HG03060 (cell line): ENCODE measurements at regions not wholly inside any gene's neighbourhood (a gene's known extent, or its start where the extent isn't known, plus 50 kb on each side); places are given as distances from the start of the nearest gene placed in this dataset.
"Not testable (repeated sequence)": the region's sequence is repeated elsewhere in the genome, so short reads cannot be mapped to it uniquely, and the experiment has no call there.

Experiments used
- ATAC-seq: cut with Tn5 transposase; IDR thresholded peaks from one replicate; pipeline ENCODE4 v1.9.1; 2021; ENCODE audit warnings: low read depth, moderate number of reproducible peaks; ENCODE audit not compliant: unreplicated experiment

DNA sequence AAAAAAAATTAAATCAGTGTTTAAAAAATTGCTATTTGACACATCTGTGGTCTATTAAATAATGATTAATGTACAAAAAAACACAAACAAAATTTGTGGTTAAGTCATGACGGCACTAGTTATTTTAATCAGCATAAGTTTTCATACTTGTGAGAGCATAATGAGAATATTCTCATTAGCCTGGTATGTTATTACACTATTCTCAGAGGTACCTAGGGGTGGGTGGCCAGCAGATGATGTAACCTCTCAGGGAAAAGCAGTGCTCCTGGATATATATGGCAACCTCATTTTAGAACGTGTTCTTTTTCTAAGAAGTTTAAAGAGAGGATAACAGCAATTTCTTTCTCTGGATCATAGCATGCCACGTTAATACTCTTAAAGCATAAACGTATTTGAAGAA lies 109.2 kb downstream of the GJA1 start:
- ATAC-seq: no peak

DNA sequence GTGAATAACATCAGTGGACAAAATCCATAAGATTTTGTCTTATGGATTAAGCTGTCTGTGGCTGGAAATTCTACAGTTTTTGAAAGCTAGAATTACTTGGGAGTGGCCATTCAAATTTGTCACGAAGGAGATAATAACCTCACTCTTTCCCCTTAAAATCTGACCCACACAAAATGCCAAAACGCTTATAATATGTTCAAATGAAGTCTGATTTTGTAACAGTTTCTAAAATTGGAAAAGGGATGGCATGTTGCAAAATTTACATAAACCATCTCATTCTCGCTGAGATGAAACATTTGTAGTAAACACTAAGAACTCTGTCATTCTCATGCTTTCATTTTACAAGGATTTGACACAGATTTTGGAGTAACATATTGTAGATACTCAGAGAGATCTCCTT lies 112.7 kb downstream of the GJA1 start:
- no peak for ATAC-seq

DNA sequence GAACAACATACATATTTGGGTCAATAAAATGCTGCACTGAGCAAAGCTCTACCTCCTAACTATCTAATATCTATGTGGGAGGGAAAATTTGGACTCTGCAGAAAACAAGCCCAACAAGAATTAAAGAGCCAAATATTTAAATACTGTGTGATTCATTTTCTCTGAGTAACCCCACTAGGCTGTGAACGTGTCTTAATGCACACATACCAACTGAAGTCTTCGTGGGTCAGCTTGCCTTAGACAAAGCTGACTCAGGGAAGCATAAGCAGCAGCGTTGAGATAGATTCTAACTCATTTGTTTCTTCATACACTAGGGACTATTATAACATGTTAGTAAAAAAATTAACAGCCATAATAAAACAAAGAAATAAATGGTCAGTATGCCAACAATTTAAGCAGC lies 114.3 kb downstream of the GJA1 start:
- ATAC-seq: no peak

DNA sequence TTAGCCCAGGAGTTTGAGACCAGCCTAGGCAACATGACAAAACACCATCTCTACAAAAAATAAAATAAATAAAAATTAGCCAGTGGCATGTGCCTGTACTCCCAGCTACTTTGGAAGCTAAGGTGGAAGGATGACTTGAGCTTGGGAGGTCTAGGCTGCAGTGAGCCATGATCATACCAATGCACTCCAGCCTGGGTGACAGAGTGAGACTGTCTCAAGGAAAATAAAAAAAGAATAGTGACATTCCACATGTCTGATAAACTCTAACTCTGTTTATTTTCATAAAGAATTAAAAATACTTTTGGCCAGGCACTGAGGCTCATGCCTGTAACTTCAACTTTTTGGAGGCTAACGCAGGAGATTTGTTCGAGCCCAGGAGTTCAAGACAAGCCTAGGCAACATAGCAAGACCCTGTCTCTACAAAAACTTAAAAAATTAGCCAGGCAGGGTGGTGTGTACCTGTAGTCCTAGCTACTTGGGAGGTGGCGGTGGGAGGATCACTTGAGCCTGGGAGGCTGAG lies 115.1 kb downstream of the GJA1 start:
- no peak for ATAC-seq

DNA sequence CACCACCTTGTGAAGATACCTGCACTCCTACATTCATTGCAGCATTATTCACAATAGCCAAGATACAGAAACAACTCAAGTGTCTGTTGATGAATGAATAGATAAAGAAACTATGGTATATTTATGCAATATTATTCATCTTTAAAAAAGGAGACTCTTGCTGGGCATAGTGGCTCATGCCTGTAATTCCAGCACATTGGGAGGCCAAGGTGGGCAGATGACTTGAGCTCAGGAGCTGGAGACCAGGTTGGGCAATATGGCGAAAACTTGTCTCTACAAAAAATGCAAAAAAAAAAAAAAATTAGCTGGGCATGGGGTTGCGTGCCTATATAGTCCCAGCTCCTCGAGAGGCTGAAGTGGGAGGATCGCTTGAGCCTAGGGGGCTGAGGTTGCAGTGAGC lies 119.8 kb downstream of the GJA1 start:
- no peak for ATAC-seq

DNA sequence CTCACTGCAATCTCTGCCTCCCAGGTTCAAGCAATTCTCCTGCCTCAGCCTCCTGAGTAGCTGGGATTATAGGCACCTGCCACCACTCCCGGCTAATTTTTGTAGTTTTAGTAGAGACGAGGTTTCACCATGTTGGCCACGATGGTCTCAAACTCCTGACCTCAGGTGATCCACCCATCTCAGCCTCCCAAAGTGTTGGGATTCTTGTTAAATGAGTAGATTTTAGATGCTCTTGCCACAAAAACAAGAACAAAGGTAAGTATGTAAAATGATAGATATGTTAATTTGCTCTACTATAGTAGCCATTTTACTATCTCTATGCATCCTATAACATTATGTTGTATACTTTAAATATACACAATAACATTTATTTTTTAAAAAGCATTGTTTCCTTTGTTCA lies 120.7 kb downstream of the GJA1 start:
- not testable (repeated sequence) for ATAC-seq

DNA sequence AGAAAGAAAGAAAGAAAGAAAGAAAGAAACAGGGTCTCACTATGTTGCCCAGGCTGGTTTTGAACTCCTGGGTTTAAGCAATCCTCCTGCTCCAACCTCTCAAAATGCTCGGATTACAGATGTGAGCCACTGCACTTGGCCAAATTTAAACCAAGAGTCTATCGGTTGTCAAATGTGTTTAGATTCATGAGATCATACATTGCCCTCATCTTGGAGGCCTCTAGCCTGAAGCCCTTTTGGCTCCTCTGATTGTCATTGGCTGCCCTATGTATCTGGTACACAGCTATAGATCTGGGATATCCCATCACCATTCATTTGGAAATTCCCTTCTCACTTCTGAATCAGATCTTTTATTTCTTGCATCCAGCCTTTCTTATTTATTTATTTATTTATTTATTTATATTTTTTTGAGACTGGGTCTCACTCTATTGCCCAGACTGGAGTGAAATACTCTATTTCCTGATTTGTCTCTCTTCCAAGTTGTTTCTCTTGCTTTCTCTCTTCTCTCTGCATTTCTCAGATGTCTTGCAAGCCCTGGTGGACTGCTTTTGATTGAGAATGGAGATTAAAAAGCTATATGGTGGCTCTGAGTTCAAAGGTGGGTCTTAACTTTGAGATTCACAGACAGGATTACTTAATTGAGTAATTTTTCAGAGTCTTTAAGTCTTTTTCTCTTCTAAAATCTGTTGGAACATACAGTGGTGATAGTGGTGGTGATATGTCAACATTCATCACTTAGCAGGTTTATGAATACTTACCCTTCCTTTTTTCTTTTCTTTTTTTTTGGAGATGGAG lies 121.9 kb downstream of the GJA1 start:
- ATAC-seq: no peak

DNA sequence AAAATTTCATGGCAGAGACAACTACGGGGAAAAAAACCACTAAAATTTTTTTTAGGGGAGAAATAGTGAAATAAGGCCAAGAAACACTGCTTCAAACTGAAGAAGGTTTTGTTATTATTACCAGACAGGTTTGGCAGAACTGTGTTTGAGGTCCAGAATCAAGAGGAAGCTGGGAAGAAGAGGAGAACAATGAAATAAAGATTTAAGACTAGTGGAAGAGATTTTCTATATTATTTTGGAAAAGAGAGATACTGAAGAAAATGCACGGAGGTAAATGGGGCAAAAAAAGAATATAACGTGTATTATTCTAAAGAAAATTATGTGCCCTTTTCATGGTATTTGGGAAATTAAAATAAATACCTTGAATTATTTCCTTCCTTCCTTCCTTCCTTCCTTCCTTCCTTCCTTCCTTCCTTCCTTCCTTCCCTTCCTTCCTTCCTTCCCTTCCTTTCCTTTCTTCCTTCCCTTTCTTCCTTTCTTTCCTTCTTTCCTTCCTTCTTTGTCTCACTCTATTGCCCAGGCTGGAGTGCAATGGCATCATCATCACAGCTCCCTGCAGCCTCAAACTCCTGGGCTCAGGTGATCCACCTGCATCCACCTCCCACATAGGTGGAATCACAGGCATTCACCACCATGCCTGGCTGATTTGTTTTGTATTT lies 124.3 kb downstream of the GJA1 start:
- no peak for ATAC-seq

DNA sequence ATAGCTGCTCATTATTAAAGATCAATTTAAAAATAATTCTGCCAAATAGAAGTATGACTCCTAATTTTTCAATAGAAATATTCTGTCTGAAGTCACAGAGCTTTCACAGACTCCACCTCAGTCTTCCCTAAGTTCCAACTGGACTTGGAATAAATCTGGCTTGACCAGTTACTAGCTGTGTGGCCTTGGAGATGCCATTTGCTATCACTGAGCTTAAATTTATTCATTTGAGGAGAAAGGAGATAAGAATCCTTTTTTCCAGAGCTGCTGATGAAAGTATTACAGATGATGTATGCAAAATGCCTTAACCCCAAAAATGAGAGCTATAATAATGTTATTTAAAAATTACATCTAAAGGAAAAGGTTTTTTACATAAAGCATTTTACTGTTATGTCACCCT lies 125.0 kb downstream of the GJA1 start:
- no peak for ATAC-seq

DNA sequence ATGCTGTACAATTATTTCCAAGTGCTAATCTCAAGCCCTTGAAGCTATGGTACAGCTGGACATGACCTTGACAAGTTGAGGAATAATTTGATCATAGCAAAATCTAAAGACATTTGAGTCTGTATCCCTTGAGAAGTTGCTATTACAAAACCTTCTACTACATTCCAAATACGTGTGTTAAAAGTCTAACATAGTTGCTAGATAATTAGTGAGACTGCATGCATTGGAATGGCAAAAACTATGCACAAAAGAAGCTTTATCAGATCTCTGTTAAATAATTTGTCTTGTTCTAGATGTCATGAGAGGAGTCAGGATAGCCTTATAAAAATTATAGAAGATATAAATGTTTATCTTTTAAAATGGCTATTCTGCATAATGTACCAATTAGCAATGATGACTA lies 127.8 kb downstream of the GJA1 start:
- no peak for ATAC-seq

DNA sequence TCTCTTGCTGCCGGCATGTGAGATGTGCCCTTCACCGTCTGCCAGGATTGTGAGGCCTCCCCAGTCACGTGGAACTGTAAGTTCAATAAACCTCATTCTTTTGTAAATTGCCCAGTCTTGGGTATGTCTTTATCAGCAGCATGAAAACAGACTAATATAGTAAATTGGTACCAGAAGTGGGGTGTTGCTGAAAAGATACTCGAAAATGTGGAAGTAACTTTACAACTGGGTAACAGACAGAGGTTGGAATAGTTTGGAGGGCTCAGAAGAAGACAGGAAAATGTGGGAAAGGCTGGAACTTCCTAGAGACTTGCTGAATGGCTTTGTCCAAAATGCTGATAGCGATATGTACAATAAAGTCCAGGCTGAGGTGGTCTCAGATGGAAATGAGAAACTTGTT lies 129.1 kb downstream of the GJA1 start:
- ATAC-seq: not testable (repeated sequence)

DNA sequence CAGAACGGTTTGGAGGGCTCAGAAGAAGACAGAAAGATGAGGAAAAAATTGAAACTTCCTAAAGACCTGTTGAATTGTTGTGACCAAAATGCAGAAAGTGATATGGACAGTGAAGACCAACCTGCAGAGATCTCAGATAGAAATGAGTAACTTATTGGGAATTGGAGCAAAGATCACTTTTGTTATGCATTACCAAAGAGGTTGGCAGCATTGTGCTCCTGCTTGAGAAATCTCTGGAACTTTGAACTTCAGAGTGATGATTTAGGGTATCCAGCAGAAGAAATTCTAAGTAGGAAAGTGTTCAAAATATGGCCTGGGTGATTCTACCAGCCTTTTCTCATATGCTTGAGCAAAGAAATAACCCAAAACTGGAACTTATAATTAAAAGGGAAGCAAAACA lies 136.0 kb downstream of the GJA1 start:
- no peak for ATAC-seq

DNA sequence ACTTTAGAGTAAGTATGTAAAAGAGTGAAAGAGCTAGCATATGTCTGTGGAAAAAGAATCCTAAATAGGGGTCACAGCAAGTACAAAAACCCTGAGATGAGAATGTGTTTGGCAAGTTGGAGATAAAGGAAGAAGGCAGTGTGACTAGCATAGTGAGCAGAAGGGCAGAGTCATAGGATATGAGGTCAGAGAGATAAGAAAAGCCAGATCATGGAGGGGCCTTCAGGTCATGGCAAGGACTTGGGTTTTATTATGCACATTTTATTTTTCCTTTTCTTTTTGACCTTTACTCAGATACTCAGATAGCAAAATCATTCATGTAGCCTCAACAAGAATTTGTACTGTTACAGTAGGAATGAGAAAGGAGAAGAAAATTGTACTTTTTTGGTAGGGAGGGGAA lies 138.0 kb downstream of the GJA1 start:
- no peak for ATAC-seq

DNA sequence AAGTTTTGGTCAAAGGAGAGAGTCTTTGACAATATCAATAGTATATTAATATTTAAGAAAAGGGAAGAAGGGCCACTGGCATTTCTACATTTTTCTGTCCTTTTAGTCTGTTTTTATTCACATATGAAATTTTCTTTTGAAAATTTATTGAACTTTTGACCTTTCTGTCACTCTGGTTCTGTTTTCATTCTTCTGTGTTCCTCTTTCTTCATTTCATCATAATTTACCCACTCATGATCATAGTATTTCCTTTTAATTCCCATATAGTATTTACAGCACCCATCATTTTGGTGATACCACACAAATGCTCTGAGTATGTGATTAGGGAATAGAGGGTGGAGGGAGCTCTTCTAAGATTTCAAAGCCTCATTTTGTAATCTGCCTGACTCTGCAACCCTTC lies 142.8 kb downstream of the GJA1 start:
- no peak for ATAC-seq

DNA sequence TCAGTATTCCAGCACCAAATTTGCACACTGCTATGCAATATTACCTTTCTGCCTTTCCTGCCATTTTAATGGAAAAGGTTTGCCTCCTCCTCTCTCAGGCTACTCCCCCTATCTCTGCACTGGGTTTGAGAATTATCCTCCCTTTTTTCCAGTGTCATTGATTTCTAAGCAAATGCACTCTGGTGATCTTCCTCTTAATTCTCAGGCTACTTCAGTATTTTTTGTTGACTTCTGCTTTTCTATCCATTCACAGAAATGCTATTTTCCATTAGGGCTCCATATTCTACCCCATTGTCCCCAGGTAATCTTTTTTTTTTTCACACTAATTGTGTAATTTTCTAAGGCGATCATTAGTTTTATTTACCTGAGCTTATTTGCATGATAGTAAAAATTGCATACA lies 144.0 kb downstream of the GJA1 start:
- no peak for ATAC-seq

DNA sequence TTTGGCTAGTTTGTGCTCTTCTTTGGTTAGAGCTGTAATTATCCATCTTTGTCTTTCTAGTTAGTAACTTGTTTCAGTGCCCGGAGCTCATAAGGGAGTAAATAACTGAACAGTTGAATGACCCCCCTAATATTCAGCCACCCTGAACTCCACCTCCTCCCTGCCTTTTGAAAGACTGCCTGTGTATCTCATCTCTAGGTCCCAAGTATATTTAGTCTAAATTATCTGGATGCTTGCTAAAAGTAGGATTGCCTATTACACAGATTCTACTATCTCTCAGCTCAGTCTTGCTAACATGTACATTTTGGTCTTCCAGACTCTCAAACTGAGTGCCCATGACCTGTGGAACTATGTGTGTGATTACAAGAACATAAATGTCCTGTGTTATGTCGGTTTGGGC lies 145.9 kb downstream of the GJA1 start:
- no peak for ATAC-seq

DNA sequence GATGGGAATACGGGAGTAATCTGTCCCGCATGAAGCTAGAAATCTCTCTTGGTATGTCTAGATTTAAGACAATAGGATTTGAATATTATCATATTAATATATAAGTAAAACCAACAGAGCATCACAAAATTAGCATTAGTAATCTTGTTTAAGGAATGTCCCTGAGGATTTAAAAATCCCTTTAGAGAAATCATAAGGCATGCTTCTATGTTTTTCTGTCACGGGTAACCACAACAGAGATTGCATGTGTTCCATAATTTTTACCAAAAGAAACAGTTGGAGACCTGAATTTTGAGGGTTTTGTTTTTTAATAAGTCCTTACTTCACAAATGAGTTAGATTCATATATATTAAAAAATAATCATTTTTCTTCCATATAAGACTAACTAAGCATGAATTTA lies 146.8 kb downstream of the GJA1 start:
- ATAC-seq: no peak

DNA sequence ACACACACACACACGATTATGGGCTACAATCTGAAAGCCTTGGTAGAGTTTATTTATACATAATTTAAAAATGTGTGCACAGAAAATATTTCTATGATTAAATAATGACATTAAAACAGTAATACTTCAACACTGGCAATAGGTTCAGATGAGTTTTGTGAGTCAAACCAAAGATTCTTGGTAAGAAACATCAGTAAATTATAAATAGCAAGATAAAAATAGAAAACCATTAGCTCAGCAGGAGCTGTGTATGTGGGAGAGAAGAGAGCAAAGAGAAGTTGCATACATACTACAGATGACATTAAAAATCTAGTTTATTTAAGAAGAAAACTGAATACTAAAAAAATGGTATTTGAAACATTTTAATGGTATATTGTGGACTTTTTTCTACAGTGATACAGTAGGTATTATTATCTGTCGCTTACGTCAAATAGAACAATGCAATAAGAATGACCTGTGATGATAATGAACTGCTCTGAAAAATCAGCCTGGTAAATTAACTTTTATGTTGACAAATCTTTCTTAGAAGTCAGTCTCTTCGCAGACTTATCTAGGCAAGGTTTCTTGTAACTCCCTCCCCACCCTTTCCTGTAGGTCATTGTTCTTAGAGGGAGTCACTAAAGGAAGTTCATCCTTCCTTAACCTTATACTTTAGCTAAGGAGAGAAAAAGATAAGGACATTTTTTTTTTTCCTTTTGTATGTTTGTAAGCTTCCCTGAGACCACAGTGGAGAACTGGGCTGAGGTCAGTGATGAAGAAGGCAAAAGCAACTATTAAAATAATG lies 149.3 kb downstream of the GJA1 start:
- ATAC-seq: no peak

DNA sequence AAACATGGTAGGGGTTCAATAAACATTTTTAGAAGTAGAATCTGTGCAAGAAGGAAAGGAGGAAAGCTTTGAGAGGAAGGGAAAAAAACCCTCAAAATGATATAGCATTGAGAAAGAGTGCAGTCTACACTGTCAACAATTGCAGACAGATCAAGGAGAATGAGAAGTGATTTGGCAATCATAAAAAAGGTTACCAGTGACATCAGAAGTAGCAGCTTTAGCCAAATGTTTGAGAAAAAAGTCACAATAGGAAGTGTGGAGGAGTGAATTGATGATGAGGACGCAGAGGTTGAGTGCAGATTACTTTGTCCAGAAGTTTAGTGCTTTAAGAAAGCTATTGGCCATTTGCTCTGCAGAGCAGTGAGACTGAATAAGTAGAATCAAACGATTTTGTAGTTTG lies 155.0 kb downstream of the GJA1 start:
- no peak for ATAC-seq

DNA sequence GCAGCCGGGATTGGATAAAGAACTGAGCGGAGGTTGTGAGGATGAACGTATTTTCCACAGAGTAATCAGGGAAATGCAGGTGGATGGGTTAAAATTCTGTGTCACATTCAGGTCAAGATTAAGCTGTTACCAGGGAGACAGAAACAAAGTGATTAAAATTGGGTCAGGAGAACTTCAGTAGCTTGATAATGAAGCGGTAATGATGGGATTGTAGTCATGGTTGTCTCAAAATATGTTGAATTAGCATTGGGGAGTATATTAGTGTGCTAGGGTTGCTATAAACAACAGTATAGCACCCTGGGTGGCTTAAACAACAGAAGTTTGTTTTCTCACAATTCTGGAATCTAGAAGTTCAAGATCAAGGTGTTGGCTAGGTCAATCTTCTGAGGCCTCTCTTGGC lies 155.5 kb downstream of the GJA1 start:
- ATAC-seq: no peak

DNA sequence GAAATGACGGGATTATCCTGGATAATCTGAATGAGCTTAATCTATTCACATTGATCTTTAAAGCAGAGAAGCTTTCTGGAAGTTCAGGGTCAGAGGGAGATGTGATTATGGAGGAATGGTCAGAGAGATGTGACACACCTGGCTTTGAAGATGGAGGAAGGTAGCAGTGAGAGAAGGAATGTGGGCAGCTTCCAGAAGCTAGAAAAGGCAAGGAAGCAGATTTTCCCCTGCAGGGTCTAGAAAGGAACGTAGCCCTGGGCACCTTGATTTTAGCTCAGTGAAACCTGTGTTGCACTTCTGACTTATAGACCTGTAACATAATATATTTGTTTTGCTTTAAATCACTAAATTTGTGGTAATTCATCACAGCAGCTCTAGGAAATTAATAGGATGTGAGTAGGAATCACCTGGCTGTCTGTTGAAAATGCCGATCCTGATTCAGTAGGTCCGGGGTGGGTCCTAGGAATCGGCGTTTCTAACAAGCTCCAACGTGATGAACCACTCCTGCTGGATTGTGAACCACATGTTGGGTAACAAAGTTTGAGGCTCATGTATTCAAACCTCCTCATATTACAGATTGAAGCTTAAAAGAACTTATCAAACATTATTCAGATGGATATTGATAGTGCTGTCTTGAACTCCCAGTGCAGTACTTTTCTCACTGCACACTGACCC lies 157.0 kb downstream of the GJA1 start:
- no peak for ATAC-seq
